HS-5 (cell line): ENCODE measurements at regions not wholly inside any gene's neighbourhood (a gene's known extent, or its start where the extent isn't known, plus 50 kb on each side); places are given as distances from the start of the nearest gene placed in this dataset.

Experiments used
- DNase-seq: peaks from one replicate; pipeline ENCODE4 v3.0.0-alpha.2; 2012; ENCODE audit warnings: low read depth

- DNase-seq: no peak
Measured at GRCh38 chr9:7394002-7394774, 405.4 kb downstream of the DMAC1 start.

DNA sequence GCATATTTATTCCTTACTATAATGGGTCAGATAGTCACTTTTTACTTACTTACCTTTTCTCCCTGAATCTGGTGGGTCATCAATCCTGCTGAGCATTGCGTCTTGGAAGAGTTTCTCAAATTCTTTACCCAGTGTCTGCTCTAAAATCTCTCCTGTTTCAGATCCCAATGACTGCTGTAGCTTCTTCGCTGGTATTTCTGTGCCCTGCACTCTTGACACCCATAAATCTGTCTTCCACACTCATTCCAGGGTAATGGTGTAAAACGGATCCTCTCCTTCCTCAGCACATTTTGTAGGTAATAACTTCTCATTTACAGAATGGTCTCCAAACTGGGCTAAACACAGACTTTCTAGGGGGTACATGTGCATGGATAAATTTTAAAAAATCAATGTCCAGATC lies 407.4 kb downstream of the DMAC1 start:
- no peak for DNase-seq

GRCh38 chr9:7388755-7389154 lies 410.8 kb downstream of the DMAC1 start:
- no peak for DNase-seq

GRCh38 chr9:7387840-7388239 lies 411.7 kb downstream of the DMAC1 start:
- no peak for DNase-seq

DNA sequence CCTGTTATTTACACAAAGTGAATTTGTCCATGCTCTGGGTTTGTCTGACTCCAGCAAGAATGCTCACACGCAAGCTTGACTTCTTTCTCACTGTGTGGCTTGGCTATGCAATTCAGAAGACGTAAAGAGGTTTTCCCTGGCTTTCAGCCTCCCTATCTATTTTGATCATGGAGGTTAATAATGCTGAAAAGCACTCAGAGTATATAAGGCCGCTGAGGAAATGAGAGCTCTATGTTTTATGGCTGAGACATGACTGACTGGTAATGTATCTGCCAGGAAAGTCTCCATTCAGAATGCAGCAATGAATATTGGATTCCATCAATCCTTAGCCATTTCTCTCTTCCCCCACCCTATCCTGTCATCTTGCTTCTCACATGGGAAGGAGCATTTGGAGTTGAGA lies 417.3 kb downstream of the DMAC1 start:
- DNase-seq: no peak

DNA sequence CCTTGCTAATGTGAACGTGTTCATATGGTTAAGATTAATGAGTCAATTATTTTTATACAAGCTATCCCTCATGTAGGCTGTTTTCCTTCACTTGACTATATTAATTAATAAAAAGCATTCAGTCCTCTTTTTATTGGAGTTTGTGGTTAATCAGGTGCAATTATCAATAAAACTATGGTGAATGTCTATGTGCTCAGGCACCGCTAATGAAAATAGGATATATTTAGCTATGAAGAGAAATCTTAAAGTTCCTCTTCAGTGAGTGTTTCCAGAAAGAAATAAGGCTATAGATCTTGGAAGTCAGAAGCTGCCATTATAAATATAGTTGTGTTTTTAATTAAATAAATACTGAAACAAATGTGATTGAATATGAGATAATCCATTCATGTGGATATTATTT lies 422.1 kb downstream of the DMAC1 start:
- no peak for DNase-seq

DNA sequence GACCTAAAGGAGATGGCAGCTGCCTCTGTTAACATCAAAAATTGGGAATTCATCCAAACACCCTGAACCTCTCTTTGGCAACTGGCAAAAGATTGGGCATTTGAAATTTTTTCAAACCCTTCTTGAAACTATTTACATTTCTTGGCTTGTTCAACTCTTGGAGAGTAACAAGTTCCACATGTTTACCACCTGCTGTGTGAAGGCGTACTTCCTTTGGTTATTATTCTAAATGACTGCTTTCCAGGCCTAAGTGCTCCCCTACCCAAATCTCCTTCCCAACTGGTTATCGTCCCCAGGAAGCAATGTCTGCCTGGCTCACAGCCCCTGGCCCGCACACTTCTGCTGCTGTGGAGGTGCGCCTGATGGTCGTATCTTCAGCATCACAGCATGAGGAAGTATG lies 422.7 kb downstream of the DMAC1 start:
- no peak for DNase-seq

GRCh38 chr9:7376213-7376612 lies 423.4 kb downstream of the DMAC1 start:
- DNase-seq: no peak

GRCh38 chr9:7375013-7375511 lies 424.5 kb downstream of the DMAC1 start:
- no peak for DNase-seq

DNA sequence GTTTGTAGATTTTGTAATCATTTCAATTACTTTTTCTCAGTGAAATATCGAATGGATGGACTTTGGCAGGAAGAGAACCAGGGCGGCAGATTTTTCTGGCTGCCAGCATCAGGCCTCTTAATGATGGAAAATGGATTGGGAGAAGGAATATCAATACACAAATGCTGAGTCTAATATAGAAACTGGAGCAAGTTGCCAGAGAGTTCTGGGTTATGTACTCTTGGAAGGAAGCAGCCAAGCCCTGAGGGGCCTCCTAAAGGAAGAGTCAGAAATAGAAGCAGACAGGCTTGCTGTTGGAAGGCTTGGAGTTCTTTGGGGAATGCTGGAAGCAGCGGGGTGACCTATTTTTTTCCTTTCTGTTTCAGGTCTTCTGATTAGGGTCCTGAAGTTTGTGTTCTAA lies 428.6 kb downstream of the DMAC1 start:
- no peak for DNase-seq

GRCh38 chr9:7370381-7370780 lies 429.2 kb downstream of the DMAC1 start:
- no peak for DNase-seq

- DNase-seq: no peak
Measured at GRCh38 chr9:7369384-7369821, 430.2 kb downstream of the DMAC1 start.

GRCh38 chr9:7368410-7369292 lies 430.9 kb downstream of the DMAC1 start:
- peak; percentile 69 for DNase-seq

DNA sequence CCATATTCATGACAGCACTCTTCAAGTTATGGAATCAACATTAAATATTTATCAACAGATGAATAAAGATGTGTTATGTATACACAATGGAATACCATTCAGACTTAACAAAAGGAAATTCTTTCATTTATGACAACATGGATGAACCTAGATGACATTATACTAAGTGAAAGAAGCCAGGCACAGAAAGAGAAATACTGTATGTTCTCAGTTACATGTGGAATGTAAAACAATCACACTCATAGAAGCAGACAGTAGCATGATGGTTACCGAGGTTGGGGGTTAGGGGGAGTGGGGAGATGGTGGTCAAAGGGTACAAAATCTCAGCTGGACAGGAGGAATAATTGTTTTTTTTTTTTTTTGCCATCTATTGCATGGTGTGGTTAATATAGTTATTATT lies 431.9 kb downstream of the DMAC1 start:
- no peak for DNase-seq

DNA sequence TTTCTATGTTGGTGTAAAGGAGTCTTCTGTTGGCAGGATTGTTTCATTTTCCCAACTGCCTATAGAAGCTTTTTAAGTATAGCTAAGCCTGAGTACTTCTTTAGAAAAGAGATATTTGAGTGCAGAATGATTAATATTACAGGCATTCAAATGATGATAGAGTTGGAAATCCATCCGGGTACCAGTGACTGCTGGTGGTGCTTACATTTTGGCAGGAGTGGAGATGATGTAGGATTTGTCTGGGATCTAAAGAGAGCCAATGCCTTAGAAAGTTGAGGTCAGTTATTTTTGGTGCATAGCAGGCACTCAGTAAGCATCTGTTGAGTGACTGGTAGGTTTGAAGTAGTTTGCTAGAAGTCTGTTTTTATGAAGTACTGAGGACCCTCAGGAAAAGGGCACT lies 433.5 kb downstream of the DMAC1 start:
- peak; percentile 4 for DNase-seq

- no peak for DNase-seq
Measured at GRCh38 chr9:7363777-7364477, 435.7 kb downstream of the DMAC1 start.

- DNase-seq: no peak
Measured at GRCh38 chr9:7360513-7360912, 439.1 kb downstream of the DMAC1 start.

DNA sequence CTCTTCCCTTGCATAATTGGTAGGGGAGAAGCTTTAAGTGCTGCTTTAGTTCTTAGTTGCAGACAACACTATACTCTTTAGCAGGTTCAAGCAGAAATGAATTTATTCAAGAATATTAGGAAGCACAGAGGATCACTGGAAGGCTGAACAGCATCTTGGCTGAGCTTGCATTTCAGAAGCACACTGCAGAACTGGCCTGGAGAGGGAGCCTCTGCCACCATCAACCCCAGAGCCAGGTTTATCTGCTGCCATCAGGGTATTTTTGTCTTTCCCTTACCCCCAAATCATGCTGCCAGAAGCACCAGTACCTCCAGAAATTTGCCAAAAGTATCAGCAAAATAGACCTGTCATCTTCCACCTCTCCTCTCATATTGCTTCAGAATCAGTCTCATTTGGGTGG lies 440.7 kb downstream of the DMAC1 start:
- no peak for DNase-seq

DNA sequence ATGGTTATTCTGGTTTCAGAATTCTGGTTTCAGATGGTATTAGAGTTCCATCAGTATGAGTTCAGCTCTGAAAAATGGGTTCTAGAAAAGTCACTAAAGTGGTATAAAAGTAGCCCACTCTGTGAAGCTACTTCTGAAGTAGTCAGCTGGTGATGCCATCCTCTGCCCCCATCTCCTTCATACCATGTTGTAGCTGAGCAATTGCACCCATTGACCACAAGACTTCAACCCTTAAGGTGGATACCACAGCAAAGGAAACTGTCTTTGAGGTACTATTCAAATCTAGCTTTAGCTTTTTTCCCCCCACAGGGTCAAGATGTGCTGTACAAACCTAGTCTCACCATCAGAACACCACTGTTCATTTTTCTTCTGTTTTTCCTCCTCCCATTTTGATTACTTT lies 444.9 kb downstream of the DMAC1 start:
- no peak for DNase-seq

DNA sequence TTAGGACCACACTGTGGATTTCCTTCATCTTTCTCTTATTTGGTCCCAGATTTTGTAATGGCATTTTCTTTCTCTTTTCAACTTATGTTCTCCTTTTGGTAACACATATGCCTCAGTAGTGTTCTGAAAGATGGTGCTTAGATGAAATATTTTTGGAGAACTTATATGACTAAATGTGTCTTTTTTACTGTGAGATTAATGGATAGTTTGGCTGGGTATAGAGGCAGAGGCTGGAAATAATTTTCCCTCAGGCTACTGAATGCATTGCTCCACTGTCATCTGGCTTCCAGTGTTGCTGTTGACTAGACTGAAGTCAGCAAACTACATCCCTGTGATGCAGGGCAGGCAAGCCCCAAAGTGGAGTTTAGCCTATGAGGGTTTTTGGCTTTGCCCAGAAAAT lies 450.9 kb downstream of the DMAC1 start:
- no peak for DNase-seq

DNA sequence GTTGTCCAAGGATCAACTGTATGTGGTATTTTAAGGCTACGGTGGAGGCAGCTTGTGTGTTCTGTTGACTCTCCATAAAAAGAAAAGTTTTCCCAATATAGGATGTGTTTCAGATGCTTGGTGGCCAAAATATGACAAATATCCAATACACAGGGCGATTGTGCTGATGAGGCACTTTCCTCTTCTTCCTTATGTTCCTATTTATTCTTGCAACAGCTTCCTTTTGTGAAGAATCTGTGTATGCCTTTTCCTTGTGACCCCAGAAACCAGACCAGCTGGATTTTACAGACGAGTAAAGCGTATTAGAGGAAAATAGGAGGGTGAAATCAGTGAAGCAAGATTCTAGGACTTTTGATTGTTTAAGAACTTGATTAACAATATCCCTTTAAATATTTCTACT lies 452.0 kb downstream of the DMAC1 start:
- DNase-seq: no peak

GRCh38 chr9:7346144-7346543 lies 453.4 kb downstream of the DMAC1 start:
- no peak for DNase-seq

- DNase-seq: no peak
Measured at GRCh38 chr9:7342736-7343135, 456.8 kb downstream of the DMAC1 start.
